ENCODE measurements at regions not wholly inside any gene's neighbourhood (a gene's known extent, or its start where the extent isn't known, plus 50 kb on each side); places are given as distances from the start of the nearest gene placed in this dataset.

DNA sequence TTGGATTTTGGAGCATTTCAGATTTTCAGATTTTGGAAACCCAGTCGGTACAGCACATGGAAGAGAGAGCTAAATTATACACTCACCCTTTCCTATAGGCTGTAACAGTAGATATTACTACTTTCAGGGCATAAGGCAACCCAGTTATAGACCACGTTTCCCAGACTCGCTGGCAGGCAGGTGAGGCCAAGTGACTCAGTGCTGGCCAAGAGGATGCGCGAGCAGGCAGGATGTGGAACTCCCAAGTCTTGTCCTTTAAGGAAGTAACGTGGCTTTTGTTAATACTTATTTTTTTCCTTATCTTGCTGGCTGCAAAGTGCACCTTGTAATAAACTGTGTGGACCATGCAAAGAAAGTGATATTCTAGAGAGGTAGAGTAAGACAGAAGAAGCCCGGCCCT, 1160.1 kb downstream of the GATA3 start:
- Mint-ChIP-seq H3K4me3 (no peak overlapping the region), H3K27me3 (peaks cover 11% of the 10 kb centered on the region), H3K9me3 (no peaks in the 10 kb centered on the region), H3K4me1 (no peaks in the 10 kb centered on the region), H3K36me3 (no peaks in the 10 kb centered on the region), H3K27ac (no peak overlapping the region)
- DNase-seq: no peak
- CTCF ChIA-PET: interaction anchor here (0.6 kb wide), 1 partner anchor 1343 kb away, joined by 3 read pairs; no protein-coding TSS in a partner anchor

DNA sequence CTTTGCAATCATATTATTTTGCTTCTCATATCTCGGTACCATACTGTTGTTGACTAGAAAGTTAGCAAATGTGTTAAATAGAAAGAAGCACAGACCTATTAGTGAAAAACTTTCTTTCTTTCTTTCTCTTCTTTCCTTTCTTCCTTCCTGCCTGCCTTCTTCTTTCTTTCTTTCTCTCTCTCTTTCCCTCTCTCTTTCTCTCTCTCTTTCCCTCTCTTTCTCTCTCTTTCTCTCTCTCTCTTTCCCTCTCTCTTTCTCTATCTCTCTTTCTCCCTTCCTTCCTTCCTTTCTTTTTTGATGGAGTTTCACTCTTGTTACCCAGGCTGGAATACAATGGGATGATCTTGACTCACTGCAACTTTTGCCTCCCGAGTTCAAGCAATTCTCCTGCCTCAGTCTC, 1160.6 kb downstream of the GATA3 start:
- H3K27me3 Mint-ChIP-seq: peaks cover 11% of the 10 kb centered on the region
- no peak overlapping the region for H3K4me3 Mint-ChIP-seq
- no peaks in the 10 kb centered on the region for H3K36me3 Mint-ChIP-seq
- no peak overlapping the region for H3K27ac Mint-ChIP-seq
- H3K4me1 Mint-ChIP-seq: no peaks in the 10 kb centered on the region
- H3K9me3 Mint-ChIP-seq: no peaks in the 10 kb centered on the region
- no peak for DNase-seq
- CTCF ChIA-PET: no interaction called here

DNA sequence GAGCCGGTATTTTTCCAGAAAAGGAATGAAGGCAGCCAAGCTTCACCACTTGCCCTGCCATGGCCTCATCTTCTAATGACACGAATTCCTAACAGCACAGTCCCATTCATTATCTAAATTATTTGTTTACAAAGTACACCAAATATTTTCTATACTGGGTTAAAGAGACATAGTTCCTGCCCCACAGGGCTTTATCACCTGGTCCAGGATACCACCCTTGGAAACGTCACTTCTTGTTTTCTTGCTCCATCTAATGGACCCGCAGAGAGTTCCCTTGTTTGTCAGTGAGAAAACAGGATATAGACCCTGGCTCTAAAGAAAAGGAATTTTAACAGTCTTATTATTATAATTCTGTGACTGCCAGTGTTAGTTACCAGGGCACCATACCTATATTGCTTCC, 1165.4 kb downstream of the GATA3 start:
- CTCF ChIA-PET: no interaction called here
- no peak overlapping the region for H3K27ac Mint-ChIP-seq
- H3K27me3 Mint-ChIP-seq: peaks cover 5% of the 10 kb centered on the region
- DNase-seq: no peak
- H3K9me3 Mint-ChIP-seq: no peaks in the 10 kb centered on the region
- H3K36me3 Mint-ChIP-seq: no peaks in the 10 kb centered on the region
- no peak overlapping the region for H3K4me3 Mint-ChIP-seq
- H3K4me1 Mint-ChIP-seq: no peaks in the 10 kb centered on the region

DNA sequence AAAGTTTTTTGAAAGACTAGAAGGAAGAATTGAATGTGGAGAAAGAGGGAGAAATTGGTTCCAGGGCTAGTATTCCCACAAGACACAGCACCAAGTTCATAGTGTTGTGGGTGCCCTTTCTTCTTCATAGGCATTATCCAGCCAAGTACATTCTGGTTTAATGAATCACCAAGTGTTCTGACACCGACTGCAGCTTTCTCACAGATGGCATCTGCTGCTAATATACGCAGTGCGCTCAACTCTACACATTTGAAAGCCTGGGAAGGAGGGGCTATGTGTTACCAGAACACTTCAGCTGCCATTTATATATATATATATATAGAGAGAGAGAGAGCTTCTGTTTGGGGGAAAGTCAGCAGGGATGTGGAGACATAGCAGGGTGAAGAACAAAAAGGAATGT, 1168.4 kb downstream of the GATA3 start:
- no peaks in the 10 kb centered on the region for H3K36me3 Mint-ChIP-seq
- no peak overlapping the region for H3K27ac Mint-ChIP-seq
- no peak for DNase-seq
- peaks cover 2% of the 10 kb centered on the region for H3K27me3 Mint-ChIP-seq
- H3K4me3 Mint-ChIP-seq: no peak overlapping the region
- no peaks in the 10 kb centered on the region for H3K4me1 Mint-ChIP-seq
- H3K9me3 Mint-ChIP-seq: no peaks in the 10 kb centered on the region
- CTCF ChIA-PET: no interaction called here

- Mint-ChIP-seq H3K9me3 (no peaks in the 10 kb centered on the region), H3K4me3 (no peak overlapping the region), H3K4me1 (peaks cover 5% of the 10 kb centered on the region), H3K27me3 (peaks cover 23% of the 10 kb centered on the region), H3K27ac (no peak overlapping the region), H3K36me3 (no peaks in the 10 kb centered on the region)
- DNase-seq: no peak
- CTCF ChIA-PET: interaction anchor here (0.5 kb wide), 1 partner anchor 1399 kb away, joined by 3 read pairs; no protein-coding TSS in a partner anchor
These were observed 1173.3 kb downstream of the GATA3 start for GRCh38 chr10:9227679-9228365.

DNA sequence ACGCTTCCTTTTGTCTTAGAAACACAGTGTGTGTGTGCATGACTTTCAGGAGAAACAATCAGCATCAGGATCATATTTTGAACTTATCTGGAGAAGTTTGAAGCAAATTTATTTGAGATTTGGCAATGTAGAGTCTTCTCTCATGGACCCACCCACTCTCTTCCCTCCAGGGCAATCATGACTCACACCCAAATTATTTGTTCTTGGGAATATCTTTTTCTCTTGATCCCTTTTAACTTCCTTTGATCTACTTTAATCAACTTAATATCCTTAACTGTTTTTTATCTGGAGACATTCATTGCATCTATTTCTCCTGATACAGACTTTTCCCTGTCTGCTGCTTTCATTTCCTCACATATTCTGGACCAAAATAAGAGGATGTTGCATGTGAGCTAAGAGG, 1174.3 kb downstream of the GATA3 start:
- no peak overlapping the region for H3K27ac Mint-ChIP-seq
- no peaks in the 10 kb centered on the region for H3K36me3 Mint-ChIP-seq
- CTCF ChIA-PET: no interaction called here

GRCh38 chr10:9229702-9230244, 1175.3 kb downstream of the GATA3 start:
- Mint-ChIP-seq H3K4me3 (no peak overlapping the region), H3K27ac (no peak overlapping the region), H3K27me3 (peaks cover 24% of the 10 kb centered on the region), H3K36me3 (no peaks in the 10 kb centered on the region), H3K9me3 (no peaks in the 10 kb centered on the region), H3K4me1 (peaks cover 5% of the 10 kb centered on the region)
- CTCF ChIA-PET: no interaction called here
- DNase-seq: no peak

More for the DNA sequence above, 1174.3 kb downstream of the GATA3 start:
- Mint-ChIP-seq H3K4me1 (peaks cover 5% of the 10 kb centered on the region), H3K27me3 (peaks cover 24% of the 10 kb centered on the region), H3K4me3 (no peak overlapping the region), H3K9me3 (no peaks in the 10 kb centered on the region)
- DNase-seq: no peak

- no peak overlapping the region for H3K27ac Mint-ChIP-seq
- H3K36me3 Mint-ChIP-seq: no peaks in the 10 kb centered on the region
- CTCF ChIA-PET: no interaction called here
- no peak overlapping the region for H3K4me3 Mint-ChIP-seq
- no peaks in the 10 kb centered on the region for H3K9me3 Mint-ChIP-seq
- H3K4me1 Mint-ChIP-seq: peaks cover 5% of the 10 kb centered on the region
- H3K27me3 Mint-ChIP-seq: peaks cover 24% of the 10 kb centered on the region
- no peak for DNase-seq
These were observed 1176.1 kb downstream of the GATA3 start for GRCh38 chr10:9230625-9231024.

GRCh38 chr10:9234191-9234590, 1179.7 kb downstream of the GATA3 start:
- Mint-ChIP-seq H3K4me3 (no peak overlapping the region), H3K27me3 (peaks cover 21% of the 10 kb centered on the region), H3K4me1 (peaks cover 5% of the 10 kb centered on the region), H3K27ac (no peak overlapping the region), H3K36me3 (no peaks in the 10 kb centered on the region), H3K9me3 (no peaks in the 10 kb centered on the region)
- DNase-seq: no peak
- CTCF ChIA-PET: no interaction called here

DNA sequence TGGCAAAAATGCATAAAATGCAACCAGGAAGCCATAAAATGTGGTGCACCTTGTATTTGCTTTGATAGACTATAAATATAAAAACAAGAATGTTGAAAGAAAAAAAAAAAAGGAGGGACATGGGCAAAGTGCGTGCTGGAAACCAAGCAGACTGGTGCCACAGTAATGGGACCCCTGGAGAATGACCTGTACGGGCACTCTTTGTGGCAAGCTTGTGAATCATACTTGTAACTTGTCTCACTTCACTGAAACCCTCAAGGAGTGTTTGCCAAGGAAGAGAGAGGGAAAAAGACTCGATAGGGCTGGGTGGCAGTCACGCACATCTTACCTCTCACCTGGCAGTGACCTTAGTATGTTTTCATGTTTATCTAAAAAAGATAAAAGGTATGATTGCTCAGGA, 1183.6 kb downstream of the GATA3 start:
- Mint-ChIP-seq H3K27me3 (peaks cover 3% of the 10 kb centered on the region), H3K4me1 (no peaks in the 10 kb centered on the region), H3K27ac (no peak overlapping the region), H3K4me3 (no peak overlapping the region), H3K9me3 (no peaks in the 10 kb centered on the region), H3K36me3 (no peaks in the 10 kb centered on the region)
- CTCF ChIA-PET: no interaction called here
- no peak for DNase-seq

DNA sequence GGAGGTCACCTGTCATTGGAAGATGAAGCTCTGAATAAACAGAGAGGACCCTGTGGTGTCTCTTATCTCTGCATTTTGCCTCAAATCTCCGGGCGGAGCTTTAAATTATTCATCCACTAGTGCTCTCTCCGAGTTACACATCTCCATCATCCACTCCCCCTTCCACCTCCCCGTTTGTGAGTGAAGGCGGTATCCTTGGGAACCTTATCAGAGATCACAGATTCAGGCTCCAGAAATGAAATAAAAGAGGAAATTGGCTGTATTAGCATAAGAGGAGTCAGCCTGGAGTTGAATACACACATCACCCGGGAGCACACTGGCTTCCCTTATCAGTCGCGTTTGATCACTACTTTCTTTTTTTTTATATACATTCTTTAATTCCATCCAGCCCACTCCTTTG, 1184.8 kb downstream of the GATA3 start:
- H3K4me1 Mint-ChIP-seq: no peaks in the 10 kb centered on the region
- CTCF ChIA-PET: no interaction called here

DNA sequence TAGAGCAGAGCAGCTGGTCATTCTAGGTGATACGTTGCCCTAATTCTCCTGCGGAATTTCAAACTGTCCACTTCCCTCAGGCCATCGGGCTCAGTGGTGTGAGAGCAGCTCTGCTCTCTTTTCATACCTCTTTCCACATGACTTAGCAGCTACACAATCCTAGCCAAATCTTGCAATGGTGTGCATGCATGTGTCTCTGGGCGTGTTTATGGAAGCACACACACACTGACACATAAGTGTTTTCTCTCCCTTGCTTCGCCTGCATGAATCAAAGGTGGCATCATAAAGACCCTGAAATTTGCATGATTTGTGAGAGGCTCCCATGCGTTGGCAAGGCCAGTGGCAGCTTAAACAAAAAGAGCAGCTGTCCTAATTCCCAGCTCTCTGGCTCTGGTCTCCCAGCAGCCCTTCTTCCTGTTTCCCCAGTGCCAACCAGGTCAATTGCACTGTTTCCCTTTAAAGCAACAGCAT, 1189.5 kb downstream of the GATA3 start:
- CTCF ChIA-PET: no interaction called here
- no peaks in the 10 kb centered on the region for H3K4me1 Mint-ChIP-seq
- peaks cover 3% of the 10 kb centered on the region for H3K27me3 Mint-ChIP-seq
- H3K9me3 Mint-ChIP-seq: no peaks in the 10 kb centered on the region
- no peaks in the 10 kb centered on the region for H3K36me3 Mint-ChIP-seq
- H3K27ac Mint-ChIP-seq: no peak overlapping the region
- DNase-seq: no peak
- H3K4me3 Mint-ChIP-seq: no peak overlapping the region

More for the DNA sequence above, 1184.8 kb downstream of the GATA3 start:
- peaks cover 3% of the 10 kb centered on the region for H3K27me3 Mint-ChIP-seq
- no peaks in the 10 kb centered on the region for H3K36me3 Mint-ChIP-seq
- H3K27ac Mint-ChIP-seq: no peak overlapping the region
- no peaks in the 10 kb centered on the region for H3K9me3 Mint-ChIP-seq
- no peak overlapping the region for H3K4me3 Mint-ChIP-seq
- DNase-seq: no peak

GRCh38 chr10:9244864-9245263, 1190.4 kb downstream of the GATA3 start:
- Mint-ChIP-seq H3K27ac (no peak overlapping the region), H3K4me3 (no peak overlapping the region), H3K36me3 (no peaks in the 10 kb centered on the region), H3K27me3 (no peaks in the 10 kb centered on the region), H3K4me1 (no peaks in the 10 kb centered on the region), H3K9me3 (no peaks in the 10 kb centered on the region)
- no peak for DNase-seq
- CTCF ChIA-PET: no interaction called here

DNA sequence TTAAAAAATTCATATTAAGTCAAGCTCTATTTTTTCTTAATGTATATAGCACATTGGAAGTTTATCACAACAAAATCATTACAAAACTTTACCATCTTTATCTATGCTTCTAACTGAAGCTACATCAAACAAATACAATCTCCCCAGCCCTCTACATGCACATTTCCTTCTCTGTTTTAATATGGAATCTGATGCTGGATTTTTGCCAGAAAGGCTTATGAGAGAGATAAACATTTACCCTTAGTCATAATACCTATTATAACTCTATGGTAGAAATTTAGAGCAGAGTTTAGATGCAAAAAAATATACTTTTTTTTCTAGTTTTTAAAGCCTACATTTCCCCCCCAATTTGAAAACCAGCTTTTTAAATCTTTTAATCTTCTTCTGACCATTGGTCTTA, 1198.6 kb downstream of the GATA3 start:
- no peaks in the 10 kb centered on the region for H3K4me1 Mint-ChIP-seq
- CTCF ChIA-PET: no interaction called here
- no peak for DNase-seq

GRCh38 chr10:9254353-9254752, 1199.9 kb downstream of the GATA3 start:
- H3K27ac Mint-ChIP-seq: no peak overlapping the region
- H3K27me3 Mint-ChIP-seq: peaks cover 4% of the 10 kb centered on the region
- DNase-seq: no peak
- H3K4me1 Mint-ChIP-seq: no peaks in the 10 kb centered on the region
- CTCF ChIA-PET: no interaction called here
- H3K9me3 Mint-ChIP-seq: no peaks in the 10 kb centered on the region
- H3K4me3 Mint-ChIP-seq: no peak overlapping the region
- no peaks in the 10 kb centered on the region for H3K36me3 Mint-ChIP-seq

More for the DNA sequence above, 1198.6 kb downstream of the GATA3 start:
- Mint-ChIP-seq H3K36me3 (no peaks in the 10 kb centered on the region), H3K27me3 (peaks cover 4% of the 10 kb centered on the region), H3K27ac (no peak overlapping the region), H3K9me3 (no peaks in the 10 kb centered on the region), H3K4me3 (no peak overlapping the region)

Data from activated naive CD4-positive, alpha-beta T cell treated with anti-CD3 and anti-CD28 coated beads, Interleukin-2, amount 10 ng/mL, durations not matched to agents 7 days and 5 days (primary cell).